NCI-H748 (cell line): ENCODE measurements at regions not wholly inside any gene's neighbourhood (a gene's known extent, or its start where the extent isn't known, plus 50 kb on each side); places are given as distances from the start of the nearest gene placed in this dataset.
A peak's percentile ranks its signal among the peaks of the same experiment; 100 is the strongest.

Source experiments
- DNase-seq: peaks from one replicate; lab custom pipeline; 2025; ENCODE audit not compliant: unreplicated experiment; lab: John Stamatoyannopoulos, UW

- DNase-seq, result no peak
Observed at GRCh38 chr1:181255270-181255929, 166.9 kb downstream of the IER5 start.

GRCh38 chr1:181257117-181257516 is 168.6 kb downstream of the IER5 start:
- DNase-seq, result no peak

- DNase-seq, result no peak
Observed at GRCh38 chr1:181259026-181259745, 170.7 kb downstream of the IER5 start.

- no peak for DNase-seq
Observed at GRCh38 chr1:181260271-181260670, 171.8 kb downstream of the IER5 start.

DNA sequence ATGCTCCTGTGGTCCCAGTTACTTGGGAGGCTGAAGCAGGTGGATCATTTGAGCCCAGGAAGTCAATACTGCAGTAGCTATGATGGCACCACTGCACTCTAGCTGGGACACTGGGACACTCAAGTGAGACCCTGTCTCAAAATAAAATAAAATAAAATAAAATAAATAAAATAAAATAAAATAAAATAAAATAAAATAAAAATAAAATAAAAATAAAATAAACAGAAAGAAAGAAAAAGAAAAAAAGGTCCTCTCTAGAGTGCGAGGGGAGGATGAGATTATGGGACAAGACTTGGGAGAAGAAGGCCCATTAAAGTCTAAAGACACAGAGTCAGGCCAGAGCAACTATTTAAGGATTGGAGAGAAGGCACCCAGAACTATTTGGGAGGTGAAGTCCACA is 172.5 kb downstream of the IER5 start:
- no peak for DNase-seq

- DNase-seq, result no peak
Observed at GRCh38 chr1:181262069-181262468, 173.6 kb downstream of the IER5 start.

- no peak for DNase-seq
Observed at GRCh38 chr1:181263444-181263843, 174.9 kb downstream of the IER5 start.

DNA sequence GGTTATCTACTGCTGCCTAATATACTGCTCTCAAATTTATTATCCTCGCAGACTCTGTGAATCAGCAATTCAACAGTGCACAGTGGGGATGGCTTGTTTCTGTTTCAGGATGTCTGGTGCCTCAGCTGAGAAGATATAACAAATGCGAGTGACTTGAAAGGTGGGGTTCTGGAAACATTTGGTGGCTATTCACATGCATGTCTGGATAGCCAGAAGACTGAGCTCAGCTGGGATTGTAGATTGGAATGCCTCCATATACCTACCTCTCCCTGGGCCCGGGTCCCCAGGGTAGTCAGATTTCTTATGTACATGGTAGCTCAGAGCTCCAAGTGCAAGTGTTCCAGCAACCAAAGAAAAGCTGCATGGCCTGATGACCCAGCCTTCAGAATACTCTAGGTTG is 176.3 kb downstream of the IER5 start:
- no peak for DNase-seq

DNA sequence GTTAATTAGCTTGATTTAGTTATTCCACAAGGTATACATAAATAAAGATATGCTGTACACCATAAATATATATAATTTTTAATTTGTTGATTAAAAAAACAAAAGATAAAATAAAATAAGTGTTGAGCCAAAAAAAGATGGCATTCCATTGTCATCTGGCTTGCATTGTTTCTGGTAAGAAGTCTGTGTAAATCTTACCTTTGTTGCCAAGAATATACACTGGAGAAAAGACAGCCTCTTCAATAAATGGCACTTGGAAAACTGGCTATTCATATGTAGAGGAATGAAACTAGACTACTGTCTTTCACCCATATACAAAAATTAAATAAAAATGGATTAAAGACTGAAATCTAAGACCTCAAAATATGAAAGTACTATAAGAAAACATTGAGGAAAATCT is 196.5 kb downstream of the IER5 start:
- DNase-seq, result no peak

DNA sequence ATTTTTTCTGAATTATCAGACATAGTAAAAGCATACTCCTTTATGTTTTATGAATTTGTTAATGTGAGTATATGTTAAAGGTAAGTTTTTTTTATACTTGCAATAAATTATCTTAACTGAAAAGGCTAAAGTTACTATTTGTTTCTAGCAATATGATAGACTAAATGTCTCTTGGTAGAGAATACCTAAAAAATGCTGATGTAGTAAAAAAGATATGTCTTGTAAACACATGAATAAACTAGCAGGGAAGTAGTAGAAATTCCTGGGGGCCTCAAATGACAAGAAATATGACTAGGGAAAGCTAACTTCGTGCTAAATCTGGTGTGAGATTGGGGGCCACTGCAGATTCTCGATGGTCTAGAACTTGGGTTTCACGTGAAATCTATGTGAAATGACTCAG is 188.1 kb upstream of the CACNA1E start:
- DNase-seq, result no peak

DNA sequence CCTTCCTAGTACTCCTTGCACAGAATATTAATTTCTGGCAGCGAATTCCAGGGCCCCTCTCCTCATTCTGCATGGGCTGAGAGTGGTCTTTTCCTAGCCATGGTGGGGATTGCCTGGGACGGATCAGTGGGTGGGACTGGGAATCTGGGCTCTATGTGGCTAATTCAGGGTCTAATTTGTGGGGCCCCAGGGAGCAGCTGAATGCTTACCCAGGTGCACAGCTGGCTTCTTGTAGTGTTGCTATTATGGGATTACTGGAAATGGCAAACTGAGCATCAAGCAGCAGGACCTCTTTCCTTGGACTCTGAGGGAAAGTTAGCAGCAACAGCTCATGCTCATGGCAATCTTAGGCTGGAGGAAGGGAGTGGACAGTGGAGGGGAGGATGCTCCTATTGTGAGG is 187.1 kb upstream of the CACNA1E start:
- no peak for DNase-seq

DNA sequence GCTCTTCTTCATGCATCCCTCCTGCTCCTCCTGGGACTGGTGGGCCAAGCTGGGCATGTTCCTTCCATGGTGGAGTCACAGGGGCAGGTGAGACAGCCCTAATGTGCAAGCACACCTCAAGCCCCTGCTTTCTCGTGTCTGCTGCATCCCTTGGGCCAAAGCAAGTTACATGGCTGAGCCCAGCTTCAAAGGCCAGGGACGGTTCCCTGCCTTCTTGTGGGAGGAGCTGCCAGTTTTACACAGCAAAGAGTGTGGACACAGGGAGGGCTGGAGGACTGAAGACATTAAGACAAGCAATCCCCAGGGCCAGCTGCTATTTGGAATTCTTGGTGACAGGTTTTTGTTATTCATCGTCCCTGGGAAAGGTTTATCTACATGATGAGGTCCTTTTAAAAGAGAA is 175.2 kb upstream of the CACNA1E start:
- DNase-seq, result no peak

GRCh38 chr1:181310560-181310959 is 172.8 kb upstream of the CACNA1E start:
- DNase-seq, result no peak

DNA sequence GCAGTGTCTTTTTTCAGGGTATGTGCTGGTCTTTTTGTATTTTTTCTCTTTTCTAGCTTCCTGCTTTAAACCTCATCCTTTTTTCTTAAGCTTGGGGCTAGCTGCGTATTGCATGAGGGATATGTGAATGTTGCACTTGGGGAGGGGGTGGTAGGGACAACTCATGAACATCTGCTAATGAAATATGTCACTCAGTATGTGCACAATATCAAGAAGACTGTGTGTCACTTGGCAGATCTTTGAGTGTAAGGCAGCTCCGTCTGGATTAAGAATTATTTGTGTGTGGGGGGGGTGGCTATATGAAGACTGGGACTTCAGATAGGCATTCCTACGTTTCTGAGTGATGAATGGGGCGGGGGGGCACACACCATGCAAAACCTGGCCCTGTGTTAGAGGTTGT is 170.4 kb upstream of the CACNA1E start:
- no peak for DNase-seq

DNA sequence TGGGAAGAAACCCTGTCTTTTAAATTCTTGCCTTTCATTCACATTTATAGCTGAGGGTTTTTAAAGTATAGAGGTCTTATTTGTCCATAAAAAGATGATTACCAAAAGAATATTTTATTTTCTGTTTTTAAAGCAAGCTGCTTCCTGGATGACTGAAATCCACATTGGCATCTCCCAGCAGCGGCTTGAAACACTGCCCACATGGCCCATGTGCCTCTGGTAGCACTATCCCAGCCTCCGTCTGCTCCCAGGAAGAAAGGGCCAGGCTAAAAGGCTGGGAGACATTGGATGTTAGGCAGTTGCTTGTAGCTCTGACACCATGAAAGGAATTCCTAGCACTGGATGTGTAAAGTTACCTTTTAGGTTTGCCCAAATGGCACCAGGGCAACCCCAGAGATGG is 169.9 kb upstream of the CACNA1E start:
- DNase-seq, result no peak

GRCh38 chr1:181314010-181314409 is 169.3 kb upstream of the CACNA1E start:
- no peak for DNase-seq

DNA sequence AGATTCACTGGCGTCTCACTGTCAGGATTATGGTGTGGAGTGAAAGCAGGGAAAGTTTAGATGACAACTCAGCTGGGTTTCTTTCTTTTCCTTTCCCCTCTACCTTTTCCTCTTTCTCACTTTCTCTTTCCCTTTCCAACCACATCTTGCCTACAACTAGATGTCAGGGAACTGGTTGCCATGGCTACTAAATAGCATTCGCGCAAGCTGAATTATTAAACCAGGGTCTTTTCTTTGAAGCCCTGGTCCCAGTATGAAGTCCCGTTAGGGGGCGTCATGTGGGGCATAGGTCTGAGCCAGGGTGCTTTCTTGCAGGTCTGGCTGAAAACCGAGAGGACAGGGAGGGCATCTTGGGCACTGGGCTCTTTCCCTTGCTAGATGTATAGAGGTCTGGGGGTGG is 168.4 kb upstream of the CACNA1E start:
- DNase-seq, result peak; percentile 52

DNA sequence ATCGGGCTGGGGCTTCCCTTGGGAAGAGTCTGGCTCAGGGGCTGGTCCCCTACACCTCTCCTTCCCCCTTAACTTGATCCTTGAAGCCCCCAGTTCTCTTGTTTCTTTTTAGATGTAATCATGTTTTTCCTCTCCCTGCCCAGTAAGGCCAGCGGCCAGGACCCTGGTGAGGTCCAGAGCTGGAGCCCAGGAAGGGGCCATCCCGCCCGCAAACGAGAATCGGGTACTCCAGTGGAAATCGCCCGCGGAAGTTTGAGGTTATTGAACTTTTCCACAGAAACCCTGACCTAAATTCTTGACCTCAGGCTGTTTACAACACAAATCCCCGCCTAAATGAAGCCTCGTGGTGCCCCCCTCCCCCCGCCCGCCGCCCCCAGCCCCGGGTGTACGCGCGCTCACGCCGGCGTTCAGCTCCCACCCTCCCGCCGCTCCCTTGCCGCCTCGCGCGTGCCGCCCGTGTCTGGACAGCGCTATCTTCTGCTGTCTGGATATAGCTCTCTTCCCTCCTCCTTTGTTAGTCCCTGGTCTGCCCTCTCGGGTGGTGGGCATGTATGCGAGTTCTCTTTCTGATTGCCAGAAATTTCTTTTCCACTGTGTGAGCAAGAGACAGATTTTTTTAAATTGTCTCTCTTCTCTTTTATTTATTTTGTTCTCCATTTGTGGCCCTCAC is 165.9 kb upstream of the CACNA1E start:
- peak; percentile 29 for DNase-seq

DNA sequence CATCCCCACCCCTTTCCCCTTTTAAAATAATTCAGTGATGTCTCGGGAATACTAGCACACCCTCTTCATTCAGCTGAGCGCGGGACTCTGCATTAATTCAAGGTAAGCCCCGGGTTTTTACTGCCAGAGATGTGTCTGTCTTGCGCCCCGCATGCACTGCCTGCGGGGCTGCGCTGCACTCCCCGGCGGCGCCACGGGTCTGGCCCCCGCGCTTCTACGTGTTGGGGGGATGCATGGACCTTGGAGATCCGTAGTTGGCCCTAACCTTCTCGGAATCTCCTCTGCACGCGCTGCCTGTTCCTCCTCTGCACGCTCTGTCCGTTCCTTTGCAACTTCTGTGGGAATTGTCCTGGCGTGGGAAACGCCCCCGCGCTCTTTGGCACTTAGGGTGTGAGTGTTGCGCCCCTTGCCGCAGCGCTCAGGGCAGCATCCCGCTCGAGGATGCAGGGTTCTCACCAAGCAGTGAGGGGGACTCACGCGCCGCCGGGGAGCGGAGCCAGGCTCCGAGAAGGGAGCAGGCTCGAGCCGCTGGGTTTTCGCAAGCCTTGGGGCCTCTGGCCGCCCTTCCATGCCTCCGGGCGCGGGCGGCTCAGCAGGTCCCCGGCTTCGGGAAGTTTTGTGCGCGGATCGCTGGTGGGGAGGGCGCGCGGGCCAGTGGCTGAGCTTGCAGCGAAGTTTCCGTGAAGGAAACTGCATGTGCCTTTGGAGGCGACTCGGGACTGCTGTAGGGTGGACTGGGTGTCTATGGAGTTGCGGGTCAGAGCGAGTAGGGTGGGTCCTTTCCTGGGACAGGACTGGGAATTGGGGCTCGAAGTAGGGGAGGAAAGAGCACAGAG is 165.1 kb upstream of the CACNA1E start:
- peak; percentile 29 for DNase-seq

GRCh38 chr1:181318858-181319235 is 164.5 kb upstream of the CACNA1E start:
- DNase-seq, result no peak

DNA sequence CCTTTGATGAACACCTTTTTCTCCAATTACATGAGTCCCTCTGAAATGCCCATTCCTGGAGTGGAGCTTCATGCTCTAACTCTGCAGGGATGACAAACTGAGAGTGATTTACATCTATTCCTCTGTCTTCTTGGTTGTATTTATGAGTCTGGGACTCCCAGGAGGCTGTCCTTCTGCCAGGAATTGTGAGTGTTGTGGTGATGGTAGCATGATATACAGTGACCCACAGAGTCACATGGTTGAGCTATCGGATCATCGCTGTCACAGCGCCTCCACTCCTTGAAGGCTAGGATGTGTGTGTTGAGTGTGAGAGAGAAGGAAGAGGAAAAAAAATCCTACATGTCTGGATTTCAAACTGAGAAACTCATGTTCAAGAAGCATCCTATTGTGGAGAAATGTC is 163.4 kb upstream of the CACNA1E start:
- DNase-seq, result no peak
